HUES64 (cell line): ENCODE measurements at regions not wholly inside any gene's neighbourhood (a gene's known extent, or its start where the extent isn't known, plus 50 kb on each side); places are given as distances from the start of the nearest gene placed in this dataset.

ENCODE experiments used
- H3K27ac ChIP-seq: 2 replicates; pipeline ENCODE4 v1.7.0; 2013; ENCODE audit warnings: low read depth, low read length, inconsistent platforms
- H3K27me3 ChIP-seq: 2 replicates; pipeline ENCODE4 v1.6.1; 2013; ENCODE audit warnings: mild to moderate bottlenecking, low read length; ENCODE audit not compliant: insufficient read depth
- H3K36me3 ChIP-seq: 2 replicates; pipeline ENCODE4 v1.6.1; 2013; ENCODE audit warnings: mild to moderate bottlenecking, low read length; ENCODE audit not compliant: insufficient read depth
- H3K4me1 ChIP-seq: 2 replicates; pipeline ENCODE4 v1.6.1; 2013; ENCODE audit warnings: mild to moderate bottlenecking, low read length, moderate library complexity; ENCODE audit not compliant: insufficient read depth
- H3K4me3 ChIP-seq: 2 replicates; pipeline ENCODE4 v1.5.1; 2013; ENCODE audit warnings: mild to moderate bottlenecking, low read length, moderate library complexity
- H3K9ac ChIP-seq: 2 replicates; pipeline ENCODE4 v1.6.1; 2013; ENCODE audit warnings: mild to moderate bottlenecking, low read depth, low read length
- H3K9me3 ChIP-seq: 2 replicates; pipeline ENCODE4 v1.6.1; 2013; ENCODE audit warnings: low read depth, low read length; ENCODE audit not compliant: insufficient read depth
- WGBS: fragments of 150-250, 120-280 bp; methylation state at CpG from one replicate; pipeline ENCODE4 v1.1.7; 2013; ENCODE audit warnings: missing lambda C conversion rate; 5-methylcytosine and 5-hydroxymethylcytosine counted together

DNA sequence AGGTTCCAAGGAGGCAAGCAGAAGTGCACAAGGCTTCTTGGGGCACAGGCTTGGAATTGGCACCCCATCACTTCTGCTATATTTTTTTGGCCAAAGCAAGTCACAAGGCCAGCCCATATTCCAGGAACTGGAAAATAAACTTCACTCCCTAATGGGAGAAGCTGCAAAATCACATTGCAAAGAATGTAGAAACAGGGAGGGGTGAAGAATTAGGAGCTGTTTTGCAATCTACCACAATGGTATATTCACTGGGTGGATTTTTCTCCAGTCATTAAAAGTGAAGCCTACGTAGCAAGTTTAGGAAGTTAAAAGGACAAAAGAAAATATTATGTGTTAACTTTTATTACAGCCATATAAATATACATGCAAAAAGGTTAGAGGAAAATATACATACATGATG, 464.8 kb downstream of the COG6 start:
- Histone ChIP-seq H3K9me3 (peaks cover 5% of the 10 kb centered on the region; the same call in 1 of the 2 replicates), H3K4me1 (peaks cover 14% of the 10 kb centered on the region; the same call in 1 of the 2 replicates), H3K27me3 (no peaks in the 10 kb centered on the region), H3K27ac (no peak overlapping the region), H3K9ac (no peak overlapping the region), H3K36me3 (no peaks in the 10 kb centered on the region), H3K4me3 (no peak overlapping the region)
- no CpG with 5 or more reads among the region's 1 CpG for WGBS

DNA sequence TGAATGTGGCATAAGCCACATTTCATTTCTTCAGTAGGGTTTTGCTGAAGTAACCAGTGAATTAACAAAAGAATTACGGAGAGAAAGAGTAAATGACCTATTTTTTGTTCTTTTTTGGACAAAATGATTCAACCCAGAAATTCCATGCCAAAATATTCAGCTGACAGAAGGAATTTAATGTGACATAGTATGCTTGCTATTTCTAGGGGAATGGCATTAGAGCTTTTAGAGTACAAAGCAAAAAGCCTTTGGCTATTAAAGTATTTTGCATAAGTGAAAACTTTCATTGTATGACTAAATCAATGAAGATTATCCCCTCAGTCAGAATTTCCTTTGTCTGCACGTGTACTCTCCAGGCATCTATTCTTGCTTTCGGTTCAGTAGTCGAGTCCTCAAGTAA, 465.3 kb downstream of the COG6 start:
- Histone ChIP-seq H3K9ac (no peak overlapping the region), H3K27me3 (no peaks in the 10 kb centered on the region), H3K4me1 (peaks cover 9% of the 10 kb centered on the region; the same call in 1 of the 2 replicates), H3K27ac (no peak overlapping the region), H3K9me3 (peaks cover 5% of the 10 kb centered on the region; the same call in 1 of the 2 replicates), H3K36me3 (no peaks in the 10 kb centered on the region), H3K4me3 (no peak overlapping the region)
- WGBS = 80% methylated on average over 3 of the region's 4 CpGs

DNA sequence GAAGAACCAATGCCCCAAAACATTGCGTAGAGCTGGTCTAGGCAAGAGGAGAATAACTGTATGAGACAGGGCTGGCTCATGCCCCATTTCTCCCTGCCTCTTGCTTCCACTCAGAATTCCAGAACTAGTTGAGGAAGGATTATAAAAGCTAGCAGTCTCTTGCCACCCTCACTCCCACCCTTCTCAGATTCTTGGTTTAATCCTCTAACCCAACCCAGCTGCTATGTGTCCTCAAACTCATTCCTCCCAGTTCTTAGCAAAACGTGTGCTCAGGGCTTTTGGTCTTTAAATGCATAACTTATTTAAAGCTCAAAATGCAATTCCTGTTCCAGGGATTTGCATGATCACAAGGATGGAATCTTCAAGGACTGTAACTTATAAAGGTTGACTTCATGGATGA, 466.3 kb downstream of the COG6 start:
- H3K27ac ChIP-seq = no peak overlapping the region
- peaks cover 5% of the 10 kb centered on the region; the same call in 1 of the 2 replicates for H3K9me3 ChIP-seq
- WGBS = 90% methylated on average over 2 of the region's 2 CpGs

DNA sequence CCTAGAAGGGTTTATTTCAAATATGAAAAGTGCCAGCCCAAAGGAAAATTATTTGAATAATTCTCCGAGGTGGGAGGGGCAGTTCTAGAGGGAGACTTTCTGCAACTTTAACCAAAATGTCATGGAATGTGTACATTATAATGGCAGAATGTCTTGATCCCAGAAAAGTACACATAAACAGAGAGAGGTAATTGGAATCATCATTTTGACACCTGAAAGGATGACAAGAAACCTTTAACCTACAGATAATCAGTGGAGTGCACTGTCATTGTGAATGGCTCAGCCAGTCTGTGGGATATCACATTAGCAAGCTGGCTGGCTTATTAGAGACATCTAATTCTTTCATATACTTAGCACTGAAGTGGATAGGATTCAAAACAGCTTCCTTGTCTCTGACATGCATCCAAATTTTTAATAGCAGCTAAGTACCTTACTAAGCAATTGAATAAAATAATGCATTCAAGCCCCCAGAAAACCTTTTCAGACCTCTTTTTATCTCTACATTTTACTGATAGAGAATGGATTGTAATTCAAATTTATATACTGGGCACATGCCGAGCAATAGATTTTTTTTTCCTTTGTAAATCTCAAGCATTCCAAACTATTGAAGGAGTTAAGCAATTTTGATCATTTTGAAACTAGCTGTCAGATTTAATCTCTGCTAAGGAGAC, 468.6 kb downstream of the COG6 start:
- 88% methylated on average over 1 of the region's 2 CpGs for WGBS
- no peaks in the 10 kb centered on the region for H3K36me3 ChIP-seq
- no peak overlapping the region for H3K9ac ChIP-seq
- H3K27me3 ChIP-seq = no peaks in the 10 kb centered on the region
- H3K9me3 ChIP-seq = peaks cover 5% of the 10 kb centered on the region; the same call in 1 of the 2 replicates
- 0 out of 2 replicates have a peak, but pooled peaks cover 3% of the 10 kb centered on the region for H3K4me1 ChIP-seq
- no peak overlapping the region for H3K4me3 ChIP-seq
- no peak overlapping the region for H3K27ac ChIP-seq

More for the DNA sequence above, 466.3 kb downstream of the COG6 start:
- Histone ChIP-seq H3K36me3 (no peaks in the 10 kb centered on the region), H3K4me3 (no peak overlapping the region), H3K27me3 (no peaks in the 10 kb centered on the region), H3K9ac (no peak overlapping the region), H3K4me1 (0 out of 2 replicates have a peak, but pooled peaks cover 3% of the 10 kb centered on the region)

DNA sequence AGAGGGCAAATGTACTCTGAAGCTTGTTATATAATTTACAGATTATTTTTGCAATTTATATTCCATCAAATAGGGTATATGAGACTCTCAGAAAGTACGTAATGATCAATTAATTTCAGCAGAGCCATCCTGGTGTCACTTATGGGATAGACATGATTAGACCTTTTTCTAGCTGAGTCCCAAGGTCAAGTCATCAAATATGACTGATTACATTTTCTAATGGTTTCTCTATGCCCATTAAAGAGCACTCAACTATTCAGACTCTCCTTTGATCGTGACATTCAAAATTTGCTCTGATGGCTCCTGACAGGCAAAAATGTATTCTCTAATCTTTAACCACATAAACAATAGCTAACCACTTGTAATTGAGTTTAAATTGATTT, 469.2 kb downstream of the COG6 start:
- Histone ChIP-seq H3K4me3 (no peak overlapping the region), H3K4me1 (0 out of 2 replicates have a peak, but pooled peaks cover 3% of the 10 kb centered on the region), H3K27me3 (no peaks in the 10 kb centered on the region), H3K36me3 (no peaks in the 10 kb centered on the region), H3K9me3 (peaks cover 4% of the 10 kb centered on the region; the same call in 1 of the 2 replicates), H3K9ac (no peak overlapping the region), H3K27ac (no peak overlapping the region)
- 87% methylated on average over 2 of the region's 2 CpGs for WGBS

DNA sequence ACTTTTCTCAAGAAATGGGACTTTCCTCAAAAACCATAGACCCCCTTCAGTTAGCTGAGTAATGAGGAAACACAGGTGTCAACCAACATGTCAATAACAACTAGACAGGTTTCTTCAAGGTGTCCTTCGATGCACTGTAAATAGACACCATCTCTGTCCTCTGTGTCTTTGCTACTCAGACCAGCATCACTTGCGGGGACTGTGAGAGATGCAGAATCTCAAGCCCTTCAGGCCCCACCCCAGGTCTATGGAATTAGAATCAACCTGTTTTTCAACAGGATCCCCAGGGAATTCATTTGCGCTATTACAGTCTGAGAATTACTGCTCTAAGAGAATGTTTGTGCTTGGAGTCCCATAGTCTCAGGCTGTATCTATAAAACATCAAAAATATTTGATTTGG, 469.9 kb downstream of the COG6 start:
- WGBS = 98% methylated on average over 3 of the region's 3 CpGs
- Histone ChIP-seq H3K4me1 (0 out of 2 replicates have a peak, but pooled peaks cover 3% of the 10 kb centered on the region), H3K4me3 (no peak overlapping the region), H3K36me3 (no peaks in the 10 kb centered on the region), H3K27me3 (no peaks in the 10 kb centered on the region), H3K27ac (no peak overlapping the region), H3K9me3 (no peaks in the 10 kb centered on the region), H3K9ac (no peak overlapping the region)

DNA sequence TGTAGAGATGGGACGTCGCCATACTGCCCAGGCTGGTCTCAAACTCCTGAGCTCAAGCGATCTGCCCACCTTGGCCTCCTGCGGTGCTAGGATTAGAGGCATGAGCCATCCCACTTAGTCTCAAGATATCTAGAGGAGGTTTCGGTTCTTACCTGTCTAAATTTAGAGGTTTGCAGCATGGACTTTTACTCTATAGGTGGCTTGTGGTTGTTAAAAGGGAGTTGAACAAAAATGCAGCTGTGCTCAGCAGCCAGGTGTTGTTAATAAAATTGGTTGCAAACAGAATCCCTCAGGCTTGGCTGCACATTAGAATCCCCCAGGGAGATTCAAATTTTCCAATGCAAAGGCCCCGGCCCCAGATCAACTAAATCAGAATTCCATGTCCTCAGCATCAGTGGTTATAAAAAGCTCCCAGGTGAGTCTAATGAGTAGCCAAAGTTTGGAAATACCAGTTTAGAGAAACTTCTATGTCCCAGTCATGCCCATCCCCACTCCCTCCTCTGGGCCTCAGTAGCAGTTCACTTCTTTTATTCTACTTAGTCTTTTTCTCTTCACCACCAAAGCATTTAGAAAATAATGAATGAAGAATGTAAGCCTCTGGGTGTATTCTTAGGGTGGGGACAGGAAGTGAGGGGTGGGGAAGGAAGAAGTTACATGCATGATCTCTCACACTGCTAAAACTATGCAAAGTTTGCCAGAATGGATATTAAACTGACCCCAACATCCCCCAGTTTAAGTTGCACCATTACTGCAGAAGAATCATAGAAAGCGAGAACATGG, 471.0 kb downstream of the COG6 start:
- Histone ChIP-seq H3K9ac (no peak overlapping the region), H3K27me3 (no peaks in the 10 kb centered on the region), H3K9me3 (no peaks in the 10 kb centered on the region; the same call in 1 of the 2 replicates), H3K4me3 (no peak overlapping the region), H3K27ac (no peak overlapping the region), H3K36me3 (no peaks in the 10 kb centered on the region), H3K4me1 (0 out of 2 replicates have a peak, but pooled peaks cover 3% of the 10 kb centered on the region)
- 92% methylated on average over 7 of the region's 7 CpGs for WGBS

DNA sequence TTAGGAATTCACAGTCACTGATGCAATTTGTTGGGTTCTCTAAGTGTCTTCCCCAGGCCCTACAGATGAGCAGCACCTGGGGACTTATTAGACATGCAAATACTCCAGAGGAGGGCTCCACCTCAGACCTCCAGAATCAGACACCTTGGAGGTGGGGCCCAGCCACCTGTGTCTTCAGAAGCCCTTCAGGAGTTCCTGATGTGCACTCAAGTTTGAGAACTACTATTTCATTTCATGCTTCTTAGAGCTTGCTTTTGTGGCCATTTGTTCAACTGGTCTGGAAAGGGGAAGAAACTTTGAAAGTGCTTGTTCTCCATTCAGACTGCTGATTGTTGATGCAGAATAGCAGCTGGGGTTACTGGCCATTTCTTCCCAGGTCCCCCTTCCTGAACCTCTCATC, 472.0 kb downstream of the COG6 start:
- H3K9ac ChIP-seq = no peak overlapping the region
- H3K27ac ChIP-seq = no peak overlapping the region
- H3K9me3 ChIP-seq = no peaks in the 10 kb centered on the region; the same call in 1 of the 2 replicates
- no peaks in the 10 kb centered on the region for H3K36me3 ChIP-seq
- H3K4me1 ChIP-seq = 0 out of 2 replicates have a peak, but pooled peaks cover 3% of the 10 kb centered on the region
- no peak overlapping the region for H3K4me3 ChIP-seq
- no peaks in the 10 kb centered on the region for H3K27me3 ChIP-seq

DNA sequence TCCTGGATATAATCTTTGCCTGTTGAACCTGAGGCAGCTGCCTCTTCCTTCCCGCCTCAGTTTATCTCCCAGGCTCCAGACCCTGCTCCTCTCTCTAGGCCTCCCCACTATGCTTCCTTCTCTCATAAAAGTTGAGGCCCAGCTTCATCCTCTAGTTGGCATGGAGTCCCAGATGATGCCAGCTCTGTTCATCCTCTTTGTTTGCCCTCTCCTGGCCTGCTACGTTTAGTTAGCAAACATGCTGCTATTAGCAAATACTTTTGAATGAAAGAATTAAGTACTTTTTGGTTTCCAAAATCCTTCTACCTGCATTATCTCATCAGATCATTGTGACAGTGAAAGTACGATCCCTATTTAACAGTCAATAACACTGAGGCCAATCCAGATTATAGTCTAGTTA, 472.5 kb downstream of the COG6 start:
- WGBS = 78% methylated on average over 3 of the region's 3 CpGs
- H3K27ac ChIP-seq = no peak overlapping the region
- no peaks in the 10 kb centered on the region; the same call in 1 of the 2 replicates for H3K9me3 ChIP-seq
- H3K27me3 ChIP-seq = no peaks in the 10 kb centered on the region
- no peak overlapping the region for H3K4me3 ChIP-seq
- H3K4me1 ChIP-seq = 0 out of 2 replicates have a peak, but pooled peaks cover 3% of the 10 kb centered on the region
- no peaks in the 10 kb centered on the region for H3K36me3 ChIP-seq
- no peak overlapping the region for H3K9ac ChIP-seq

DNA sequence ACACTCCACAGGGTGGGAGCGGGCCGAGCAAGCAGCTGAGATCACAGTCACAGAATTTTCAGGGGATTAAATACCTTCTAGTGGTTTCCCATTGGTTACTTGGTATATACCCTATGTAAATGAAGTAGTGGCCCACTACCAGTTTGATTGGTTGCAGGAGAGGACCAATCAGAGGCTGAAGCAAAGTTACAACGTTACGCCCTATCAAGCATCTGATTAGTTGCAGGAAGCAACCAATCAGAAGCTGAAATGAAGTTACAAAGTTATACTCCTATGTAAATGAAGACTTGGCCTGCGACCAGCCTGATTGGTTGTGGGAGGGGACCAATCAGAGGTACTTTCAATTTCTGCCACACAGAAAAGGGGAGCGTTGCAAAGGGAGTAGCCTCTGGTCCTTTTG, 474.0 kb downstream of the COG6 start:
- Histone ChIP-seq H3K9me3 (no peaks in the 10 kb centered on the region; the same call in 1 of the 2 replicates), H3K27ac (no peak overlapping the region), H3K9ac (no peak overlapping the region), H3K4me1 (no peaks in the 10 kb centered on the region), H3K27me3 (no peaks in the 10 kb centered on the region), H3K4me3 (no peak overlapping the region), H3K36me3 (no peaks in the 10 kb centered on the region)
- WGBS = 96% methylated on average over 6 of the region's 6 CpGs
